Fibroblast of lung (primary cell): ENCODE measurements at regions not wholly inside any gene's neighbourhood (a gene's known extent, or its start where the extent isn't known, plus 50 kb on each side); places are given as distances from the start of the nearest gene placed in this dataset.

Source experiments
- CTCF ChIP-seq, 2 donors: IDR thresholded peaks in 1 of 2; conservative IDR thresholded peaks in 1 of 2; 1 replicate in 1 of 2; 2 replicates in 1 of 2; pipeline ENCODE4 v1.5.1; 2011 to 2012; ENCODE audit warnings: low read length in 2 of 2, control low read depth in 1 of 2, inconsistent platforms in 1 of 2, low read depth in 1 of 2, mild to moderate bottlenecking in 1 of 2
- EZH2 ChIP-seq: IDR thresholded peaks from 2 replicates; pipeline ENCODE4 v1.5.1; 2012; ENCODE audit warnings: low read length, control low read depth, mild to moderate bottlenecking; ENCODE audit errors: missing control alignments

DNA sequence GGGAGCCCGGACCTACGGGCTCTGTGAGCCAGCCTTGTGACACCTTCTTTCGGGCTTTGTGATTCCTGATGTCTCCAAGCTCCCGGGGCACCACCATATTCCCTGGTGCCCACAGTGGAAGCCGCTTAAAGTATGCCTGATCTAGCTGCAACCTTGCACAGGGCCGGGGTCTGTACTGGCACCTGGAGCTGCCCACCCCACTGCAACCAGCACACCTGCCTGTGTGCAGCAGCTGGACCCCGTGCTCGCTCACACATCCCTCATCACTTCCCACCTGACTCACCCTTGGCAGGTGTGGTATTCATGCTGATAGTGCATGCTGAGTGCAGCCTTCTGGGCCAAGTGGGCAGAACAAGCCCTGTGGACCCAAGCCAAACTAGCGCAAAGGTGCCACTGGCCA lies 1981.1 kb upstream of the PCDH20 start:
- TF ChIP-seq CTCF (conservative IDR thresholded peaks at IDR 0.05 in 1 of 2, IDR thresholded peaks at IDR 0.05 in 1 of 2; ENCODE audit: low read depth in 1 of 2, low read length in 2 of 2) (no peak), EZH2 (no peak)
